ENCODE measurements at regions not wholly inside any gene's neighbourhood (a gene's known extent, or its start where the extent isn't known, plus 50 kb on each side); places are given as distances from the start of the nearest gene placed in this dataset.

GRCh38 chr9:8168916-8169438, 369.4 kb upstream of the DMAC1 start:
- no peak overlapping the region for H3K4me3 ChIP-seq (ENCODE audit: low read depth, low read length)
- TF ChIP-seq, protein P1, sequence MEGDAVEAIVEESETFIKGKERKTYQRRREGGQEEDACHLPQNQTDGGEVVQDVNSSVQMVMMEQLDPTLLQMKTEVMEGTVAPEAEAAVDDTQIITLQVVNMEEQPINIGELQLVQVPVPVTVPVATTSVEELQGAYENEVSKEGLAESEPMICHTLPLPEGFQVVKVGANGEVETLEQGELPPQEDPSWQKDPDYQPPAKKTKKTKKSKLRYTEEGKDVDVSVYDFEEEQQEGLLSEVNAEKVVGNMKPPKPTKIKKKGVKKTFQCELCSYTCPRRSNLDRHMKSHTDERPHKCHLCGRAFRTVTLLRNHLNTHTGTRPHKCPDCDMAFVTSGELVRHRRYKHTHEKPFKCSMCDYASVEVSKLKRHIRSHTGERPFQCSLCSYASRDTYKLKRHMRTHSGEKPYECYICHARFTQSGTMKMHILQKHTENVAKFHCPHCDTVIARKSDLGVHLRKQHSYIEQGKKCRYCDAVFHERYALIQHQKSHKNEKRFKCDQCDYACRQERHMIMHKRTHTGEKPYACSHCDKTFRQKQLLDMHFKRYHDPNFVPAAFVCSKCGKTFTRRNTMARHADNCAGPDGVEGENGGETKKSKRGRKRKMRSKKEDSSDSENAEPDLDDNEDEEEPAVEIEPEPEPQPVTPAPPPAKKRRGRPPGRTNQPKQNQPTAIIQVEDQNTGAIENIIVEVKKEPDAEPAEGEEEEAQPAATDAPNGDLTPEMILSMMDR (IDR thresholded peaks at IDR 0.05; ENCODE audit: low read depth, low read length, missing control alignments): no peak
- no peak for DNase-seq (ENCODE audit: low read depth)

DNA sequence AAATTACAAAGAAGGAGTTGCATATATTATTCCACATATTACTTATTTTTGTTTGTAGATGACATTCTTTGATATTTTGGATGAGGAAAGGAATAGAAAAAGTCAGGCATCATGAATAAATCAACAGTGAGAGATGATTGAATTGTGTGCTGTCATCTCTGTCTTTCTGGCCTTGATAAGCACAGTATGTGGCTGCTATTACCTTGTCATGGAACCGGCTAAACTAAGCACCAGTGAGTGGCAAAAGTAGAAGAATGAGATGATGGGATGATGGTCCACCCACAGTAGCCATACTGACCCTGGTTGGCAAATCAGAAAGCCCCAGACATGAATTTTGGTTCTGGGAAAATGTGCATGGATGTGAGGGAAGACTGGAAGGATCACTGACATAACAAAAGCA, 361.2 kb upstream of the DMAC1 start:
- TF ChIP-seq, protein P1 (IDR thresholded peaks at IDR 0.05; ENCODE audit: low read depth, low read length, missing control alignments): no peak
- DNase-seq (ENCODE audit: low read depth): no peak
- no peak overlapping the region for H3K4me3 ChIP-seq (ENCODE audit: low read depth, low read length)

DNA sequence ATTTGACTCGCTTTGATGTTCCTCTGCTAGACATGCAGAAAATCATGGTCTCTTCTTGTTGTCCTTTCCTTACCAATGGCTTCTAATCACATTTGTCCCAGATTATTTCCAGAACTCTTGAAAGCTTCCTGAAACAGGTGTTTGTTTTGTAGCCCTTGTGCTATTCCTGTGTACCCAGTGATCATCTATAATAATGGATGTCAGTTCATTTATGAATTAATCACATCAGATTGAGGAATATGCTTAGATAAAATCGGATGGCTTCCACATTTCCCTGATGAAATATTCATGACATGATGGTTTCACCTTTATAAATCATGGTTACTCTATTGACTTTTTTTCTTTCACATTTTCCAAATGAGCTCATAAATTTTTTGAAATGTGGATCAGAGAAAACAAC, 359.0 kb upstream of the DMAC1 start:
- TF ChIP-seq, protein P1 (IDR thresholded peaks at IDR 0.05; ENCODE audit: low read depth, low read length, missing control alignments): no peak
- no peak for DNase-seq (ENCODE audit: low read depth)
- H3K4me3 ChIP-seq (ENCODE audit: low read depth, low read length): no peak overlapping the region

GRCh38 chr9:8157683-8158324, 358.2 kb upstream of the DMAC1 start:
- H3K4me3 ChIP-seq (ENCODE audit: low read depth, low read length): no peak overlapping the region
- TF ChIP-seq, protein P1 (IDR thresholded peaks at IDR 0.05; ENCODE audit: low read depth, low read length, missing control alignments): no peak
- no peak for DNase-seq (ENCODE audit: low read depth)

GRCh38 chr9:8156346-8156745, 356.8 kb upstream of the DMAC1 start:
- TF ChIP-seq, protein P1 (IDR thresholded peaks at IDR 0.05; ENCODE audit: low read depth, low read length, missing control alignments): no peak
- no peak overlapping the region for H3K4me3 ChIP-seq (ENCODE audit: low read depth, low read length)
- no peak for DNase-seq (ENCODE audit: low read depth)

DNA sequence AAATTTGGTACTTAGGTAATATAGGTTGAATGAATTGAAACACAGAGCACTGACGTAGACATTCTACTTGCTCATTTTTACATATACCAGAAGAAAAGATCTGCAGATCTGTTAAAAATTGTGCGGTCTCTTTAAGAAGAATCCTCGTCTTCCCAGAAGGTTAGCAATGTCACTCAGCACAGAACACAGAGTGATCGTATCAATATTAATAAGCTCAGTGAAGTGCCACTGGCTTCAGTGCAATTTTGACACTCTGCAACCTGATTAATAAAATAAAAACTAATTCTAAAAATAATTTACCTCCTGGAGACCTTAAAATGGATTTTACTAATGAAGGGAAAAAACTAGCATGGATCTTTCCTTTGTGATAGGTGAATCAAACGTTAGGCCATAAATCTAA, 356.1 kb upstream of the DMAC1 start:
- H3K4me3 ChIP-seq (ENCODE audit: low read depth, low read length): no peak overlapping the region
- TF ChIP-seq, protein P1 (IDR thresholded peaks at IDR 0.05; ENCODE audit: low read depth, low read length, missing control alignments): no peak
- no peak for DNase-seq (ENCODE audit: low read depth)

- no peak for DNase-seq (ENCODE audit: low read depth)
- TF ChIP-seq, protein P1 (IDR thresholded peaks at IDR 0.05; ENCODE audit: low read depth, low read length, missing control alignments): no peak
- no peak overlapping the region for H3K4me3 ChIP-seq (ENCODE audit: low read depth, low read length)
Measured at GRCh38 chr9:8143677-8144076, 344.1 kb upstream of the DMAC1 start.
